ENCODE measurements at regions not wholly inside any gene's neighbourhood (a gene's known extent, or its start where the extent isn't known, plus 50 kb on each side); places are given as distances from the start of the nearest gene placed in this dataset.
A peak's percentile ranks its signal among the peaks of the same experiment; 100 is the strongest.

DNA sequence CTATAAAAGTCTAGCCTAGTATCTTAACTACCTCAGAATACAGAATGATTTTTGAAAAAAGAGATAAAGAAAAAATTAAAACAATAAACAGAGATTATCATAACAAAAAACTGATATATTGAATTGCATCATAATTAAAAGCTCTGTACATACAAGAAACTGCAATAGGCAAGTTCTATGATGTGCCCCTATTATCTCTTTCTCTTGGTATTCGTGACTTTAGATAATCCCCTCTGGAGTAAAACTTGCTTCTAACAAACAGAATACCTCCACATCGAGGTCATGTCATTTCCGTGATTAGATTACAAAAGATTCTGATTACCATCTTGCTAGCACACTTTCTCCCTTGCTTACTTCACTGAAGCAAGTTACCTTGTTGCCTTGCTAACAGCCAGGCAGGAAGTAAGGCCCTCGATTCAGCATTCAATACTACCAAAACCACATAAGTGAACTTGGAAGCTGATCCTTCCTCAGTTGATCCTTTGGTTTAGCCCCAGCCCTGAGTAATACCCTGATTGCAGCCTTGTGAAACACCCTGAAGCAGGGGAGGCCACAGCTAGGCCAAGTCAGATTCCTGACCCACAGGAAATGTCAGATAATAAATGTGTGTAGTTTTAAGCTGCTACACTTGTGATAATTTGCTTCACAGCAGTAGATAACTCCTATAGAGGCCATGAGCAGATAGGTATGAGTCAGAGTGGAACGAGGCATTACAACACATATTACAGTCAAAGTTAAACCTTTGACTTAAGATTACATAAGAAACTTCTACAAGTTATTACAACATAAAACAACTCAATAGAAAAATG lies 53.7 kb upstream of the TMX4 start:
- peak; percentile 42 for DNase-seq (ENCODE audit: low spot score)

DNA sequence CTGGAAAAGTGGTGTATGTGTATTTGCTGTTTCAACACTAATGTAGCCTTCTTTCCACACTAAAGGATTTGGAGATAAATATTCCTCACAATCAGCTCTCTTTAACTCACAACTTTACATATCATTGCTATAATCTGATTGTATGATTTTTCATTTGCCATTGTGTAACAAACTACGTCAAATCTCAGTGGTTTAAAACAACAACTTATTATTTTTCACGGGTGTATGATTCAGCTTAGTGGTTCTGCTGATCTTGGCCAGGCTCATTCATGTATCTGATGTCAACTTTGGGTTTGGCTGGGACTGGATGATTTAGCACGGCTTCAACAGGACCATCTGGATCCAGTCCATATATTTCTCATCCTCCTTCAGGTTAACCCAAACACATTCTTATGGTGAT lies 55.4 kb upstream of the TMX4 start:
- no peak for DNase-seq (ENCODE audit: low spot score)

DNA sequence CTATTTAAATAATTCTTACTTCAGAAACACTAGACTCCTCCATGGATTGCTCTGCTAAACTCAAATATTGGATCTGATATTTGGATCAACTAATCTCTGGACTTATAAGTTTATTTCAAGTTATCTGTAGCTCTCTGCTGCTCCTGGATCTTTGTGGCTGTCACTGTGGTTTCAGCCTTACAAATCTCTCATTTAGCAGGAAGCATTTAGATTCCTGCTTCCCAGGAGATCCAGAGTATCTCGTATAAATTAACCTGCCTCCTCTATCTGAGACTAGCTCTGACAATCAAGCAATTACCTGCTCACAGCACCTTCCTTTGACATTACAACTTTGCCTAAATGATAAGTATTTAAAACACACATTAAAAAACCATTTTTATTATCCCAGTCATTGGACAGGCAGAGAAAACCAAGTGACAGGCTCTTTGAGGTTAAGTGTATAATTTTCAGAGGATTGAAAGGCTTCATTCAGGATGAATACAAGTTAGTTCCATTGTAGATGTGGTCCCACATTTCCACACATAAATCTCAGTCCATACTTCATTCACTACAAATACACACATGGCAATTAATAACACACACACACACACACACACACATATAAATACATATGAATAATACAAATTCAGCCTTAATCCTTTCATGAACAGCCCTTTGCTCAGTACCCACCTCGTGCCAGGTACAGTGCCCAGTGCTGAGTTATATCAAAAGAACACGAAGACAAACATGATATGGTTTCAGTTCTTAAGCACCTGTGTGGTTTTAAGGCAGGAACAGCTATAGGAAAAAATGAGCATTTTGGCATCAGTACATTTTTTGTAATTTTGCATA lies 55.5 kb upstream of the PLCB1 start:
- DNase-seq (ENCODE audit: low spot score), result no peak

DNA sequence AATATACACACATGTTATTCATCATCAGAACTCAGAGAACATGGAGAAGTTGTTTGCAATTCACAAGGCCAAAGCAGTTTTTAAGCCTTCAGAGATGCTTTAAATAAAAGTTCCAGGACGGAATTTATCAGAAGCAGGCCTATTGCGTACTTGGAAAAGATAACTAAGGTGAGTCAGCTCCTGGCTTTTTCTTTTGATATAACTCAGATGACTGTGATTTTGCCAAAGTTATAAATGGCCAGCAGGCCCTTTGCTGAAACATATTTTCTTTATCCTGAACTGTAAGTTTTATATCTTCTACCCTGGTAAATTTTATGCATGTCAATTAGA lies 55.0 kb upstream of the PLCB1 start:
- no peak for DNase-seq (ENCODE audit: low spot score)

DNA sequence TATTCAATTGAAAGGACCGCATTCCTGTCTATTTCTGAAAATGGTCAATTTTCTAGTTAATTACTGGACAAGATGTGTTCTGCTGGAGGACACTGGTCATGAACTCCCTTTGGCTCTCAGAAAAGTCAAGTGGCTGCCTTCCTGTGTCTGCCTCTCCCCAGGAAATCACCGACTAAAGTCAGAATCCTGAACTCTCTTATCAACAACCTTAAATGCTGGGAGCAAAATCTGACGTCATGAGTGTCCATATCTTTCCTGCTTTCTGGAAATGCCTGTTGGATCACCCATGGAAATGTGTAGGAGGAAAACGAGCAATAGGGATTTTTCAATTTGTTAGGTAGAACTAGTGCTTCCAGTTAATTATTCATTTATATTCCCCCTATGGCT lies 53.5 kb upstream of the PLCB1 start:
- no peak for DNase-seq (ENCODE audit: low spot score)

DNA sequence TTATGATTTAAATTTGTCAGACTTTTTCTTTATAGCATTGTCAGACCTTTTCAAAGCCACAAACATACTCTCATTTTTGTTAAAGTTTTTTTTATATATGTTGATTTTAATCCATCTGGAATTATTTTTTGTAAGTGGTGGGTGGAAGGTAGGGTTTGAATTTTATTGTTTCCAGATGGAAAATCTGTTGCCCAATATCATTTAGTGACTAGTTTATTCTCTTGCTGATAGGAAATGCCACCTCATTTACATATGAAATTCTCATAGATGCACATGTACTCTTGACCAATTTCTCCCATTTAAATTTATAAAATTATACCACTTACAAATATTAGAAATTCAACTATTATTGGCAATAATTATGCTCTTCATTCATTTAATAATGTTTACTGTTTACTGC lies 52.1 kb upstream of the PLCB1 start:
- no peak for DNase-seq (ENCODE audit: low spot score)

DNA sequence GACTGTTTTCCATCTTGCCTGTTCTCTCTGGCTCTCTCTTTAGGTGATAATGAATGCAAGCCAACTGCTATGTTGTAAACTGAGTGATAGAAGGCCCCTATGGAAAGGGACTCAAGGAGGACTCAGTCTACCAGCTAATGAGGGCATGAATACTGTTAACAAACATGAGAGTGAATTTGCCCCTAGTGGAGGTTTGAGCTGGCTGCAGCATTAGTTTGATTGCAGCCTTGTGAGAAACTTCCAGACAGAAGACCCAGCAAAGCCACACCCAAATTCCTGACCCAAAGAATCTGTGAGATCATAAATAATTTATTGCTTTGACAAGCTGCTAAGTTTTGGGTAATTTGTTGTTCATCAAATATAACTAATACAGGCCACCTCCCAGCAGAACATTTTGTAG lies 50.0 kb upstream of the PLCB1 start:
- DNase-seq (ENCODE audit: low spot score), result no peak

Data from SK-N-DZ (cell line).